ENCODE measurements at regions not wholly inside any gene's neighbourhood (a gene's known extent, or its start where the extent isn't known, plus 50 kb on each side); places are given as distances from the start of the nearest gene placed in this dataset.

DNA sequence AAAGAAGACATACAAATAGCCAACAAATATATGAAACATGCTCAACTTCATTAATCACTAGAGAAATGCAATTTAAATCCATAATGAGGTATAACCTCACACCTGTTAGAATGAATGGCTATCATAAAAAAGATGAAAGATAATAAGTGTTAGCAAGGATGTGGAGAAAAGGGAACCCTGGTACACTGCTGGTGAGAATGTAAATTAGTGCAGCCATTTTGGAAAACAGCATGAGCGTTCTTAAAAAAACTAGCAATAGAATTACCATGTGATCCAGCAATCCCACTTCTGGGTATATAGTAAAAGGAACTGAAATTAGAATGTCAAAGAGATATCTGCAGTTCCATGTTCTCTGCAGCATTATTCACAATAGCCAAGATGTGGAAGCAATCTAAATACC lies 64.2 kb upstream of the CEP78 start:
- TF ChIP-seq EZH2 (IDR thresholded peaks at IDR 0.05; ENCODE audit: insufficient read depth, poor library complexity, severe bottlenecking) (no peak), EZH2phosphoT487 (IDR thresholded peaks at IDR 0.05; ENCODE audit: insufficient read depth, low read depth) (no peak)

All from GM23248 (cell line).